ENCODE measurements at regions not wholly inside any gene's neighbourhood (a gene's known extent, or its start where the extent isn't known, plus 50 kb on each side); places are given as distances from the start of the nearest gene placed in this dataset.

- POLR2A ChIA-PET = no interaction called here
- H3K4me3 ChIP-seq (ENCODE audit: low read depth, low read length, poor library complexity, severe bottlenecking) = no peak overlapping the region
- no peaks in the 10 kb centered on the region for H3K79me2 ChIP-seq (ENCODE audit: insufficient read depth, low read depth, low read length)
- no TSS peak for BruUV-seq (replicated peaks)
- DNase-seq (ENCODE audit: low spot score) = no peak
- H3K9me3 ChIP-seq (ENCODE audit: low read length) = no peaks in the 10 kb centered on the region
- TF ChIP-seq CTCF (conservative IDR thresholded peaks at IDR 0.05; ENCODE audit: low read length) = no peak
- TF ChIP-seq EZH2phosphoT487 (IDR thresholded peaks at IDR 0.05; ENCODE audit: borderline replicate concordance, low read depth, low read length) = no peak
- no peaks in the 10 kb centered on the region for H3K36me3 ChIP-seq (ENCODE audit: insufficient read depth, low read length)
- no peak overlapping the region for H2AFZ ChIP-seq (ENCODE audit: low read length)
- intact Hi-C loops (cut with micrococcal nuclease; ENCODE audit: unreplicated experiment) = no loop called here
- H4K20me1 ChIP-seq (ENCODE audit: insufficient read depth, low read length) = no peaks in the 10 kb centered on the region
- CTCF ChIA-PET (ENCODE audit: unreplicated experiment) = no interaction called here
- H3K27ac ChIP-seq (ENCODE audit: low read depth, low read length, poor library complexity, severe bottlenecking) = no peak overlapping the region
- no peak overlapping the region for H3K4me2 ChIP-seq (ENCODE audit: low read length)
- no peaks in the 10 kb centered on the region for H3K9me2 ChIP-seq (ENCODE audit: insufficient read depth, low read length)
- H3K4me1 ChIP-seq (ENCODE audit: insufficient read depth, low read length, poor library complexity, severe bottlenecking) = no peaks in the 10 kb centered on the region
Observed at GRCh38 chr13:54183166-54183565, 1154.6 kb downstream of the OLFM4 start.

GRCh38 chr13:54183728-54184127, 1155.1 kb downstream of the OLFM4 start:
- H3K4me2 ChIP-seq (ENCODE audit: low read length) = no peak overlapping the region
- H3K9me2 ChIP-seq (ENCODE audit: insufficient read depth, low read length) = no peaks in the 10 kb centered on the region
- DNase-seq (ENCODE audit: low spot score) = no peak
- no peaks in the 10 kb centered on the region for H3K36me3 ChIP-seq (ENCODE audit: insufficient read depth, low read length)
- no peak overlapping the region for H3K4me3 ChIP-seq (ENCODE audit: low read depth, low read length, poor library complexity, severe bottlenecking)
- intact Hi-C loops (cut with micrococcal nuclease; ENCODE audit: unreplicated experiment) = no loop called here
- H3K4me1 ChIP-seq (ENCODE audit: insufficient read depth, low read length, poor library complexity, severe bottlenecking) = no peaks in the 10 kb centered on the region
- no peak overlapping the region for H3K27ac ChIP-seq (ENCODE audit: low read depth, low read length, poor library complexity, severe bottlenecking)
- no peaks in the 10 kb centered on the region for H3K9me3 ChIP-seq (ENCODE audit: low read length)
- ChIA-PET POLR2A (no interaction called here), CTCF (ENCODE audit: unreplicated experiment) (no interaction called here)
- BruUV-seq (replicated peaks) = no TSS peak
- H2AFZ ChIP-seq (ENCODE audit: low read length) = no peak overlapping the region
- TF ChIP-seq EZH2phosphoT487 (IDR thresholded peaks at IDR 0.05; ENCODE audit: borderline replicate concordance, low read depth, low read length) = no peak
- no peak for TF ChIP-seq CTCF (conservative IDR thresholded peaks at IDR 0.05; ENCODE audit: low read length)
- no peaks in the 10 kb centered on the region for H4K20me1 ChIP-seq (ENCODE audit: insufficient read depth, low read length)
- no peaks in the 10 kb centered on the region for H3K79me2 ChIP-seq (ENCODE audit: insufficient read depth, low read depth, low read length)

- Histone ChIP-seq H3K4me3 (ENCODE audit: low read depth, low read length, poor library complexity, severe bottlenecking) (no peak overlapping the region), H3K36me3 (ENCODE audit: insufficient read depth, low read length) (no peaks in the 10 kb centered on the region), H3K27ac (ENCODE audit: low read depth, low read length, poor library complexity, severe bottlenecking) (no peak overlapping the region), H3K79me2 (ENCODE audit: insufficient read depth, low read depth, low read length) (no peaks in the 10 kb centered on the region), H4K20me1 (ENCODE audit: insufficient read depth, low read length) (no peaks in the 10 kb centered on the region), H3K4me2 (ENCODE audit: low read length) (no peak overlapping the region), H3K9me3 (ENCODE audit: low read length) (no peaks in the 10 kb centered on the region), H3K4me1 (ENCODE audit: insufficient read depth, low read length, poor library complexity, severe bottlenecking) (no peaks in the 10 kb centered on the region), H3K9me2 (ENCODE audit: insufficient read depth, low read length) (no peaks in the 10 kb centered on the region), H2AFZ (ENCODE audit: low read length) (no peak overlapping the region)
- intact Hi-C loops (cut with micrococcal nuclease; ENCODE audit: unreplicated experiment) = no loop called here
- DNase-seq (ENCODE audit: low spot score) = no peak
- BruUV-seq (replicated peaks) = no TSS peak
- ChIA-PET CTCF (ENCODE audit: unreplicated experiment) (no interaction called here), POLR2A (no interaction called here)
- no peak for TF ChIP-seq CTCF (conservative IDR thresholded peaks at IDR 0.05; ENCODE audit: low read length)
Observed at GRCh38 chr13:54184576-54184975, 1156.0 kb downstream of the OLFM4 start.
